RWPE1 (cell line): ENCODE measurements at regions not wholly inside any gene's neighbourhood (a gene's known extent, or its start where the extent isn't known, plus 50 kb on each side); places are given as distances from the start of the nearest gene placed in this dataset.

ENCODE experiments used
- CTCF ChIA-PET: fragments of 350-600 bp; sonication (Branson Sonifier 250); formaldehyde crosslinking; extraction: SDS; loops from one replicate; lab custom pipeline; 2021; lab: Yijun Ruan, JAX
- POLR2A ChIA-PET: fragments of 400-600 bp; formaldehyde crosslinking; extraction: SDS; loops from one replicate; lab custom pipeline; 2020; ENCODE audit warnings: antibody characterized with exemption; ENCODE audit not compliant: low non-redundant PET; lab: Yijun Ruan, JAX
- DNase-seq: peaks from one replicate; pipeline ENCODE4 v3.0.0; 2012; ENCODE audit warnings: low spot score
- H3K27ac ChIP-seq: fragments of 450-650 bp; 2 replicates; pipeline ENCODE4 v1.5.1; 2017
- CTCF ChIP-seq: fragments of 450-650 bp; conservative IDR thresholded peaks from 2 replicates; pipeline ENCODE4 v1.5.1; 2017; ENCODE audit warnings: low read depth, mild to moderate bottlenecking

- POLR2A ChIA-PET: no interaction called here
- CTCF ChIA-PET: no interaction called here
- TF ChIP-seq CTCF: no peak
- DNase-seq: no peak
- no peak overlapping the region for H3K27ac ChIP-seq
These were observed 311.9 kb upstream of the JARID2 start for GRCh38 chr6:14934013-14934412.

DNA sequence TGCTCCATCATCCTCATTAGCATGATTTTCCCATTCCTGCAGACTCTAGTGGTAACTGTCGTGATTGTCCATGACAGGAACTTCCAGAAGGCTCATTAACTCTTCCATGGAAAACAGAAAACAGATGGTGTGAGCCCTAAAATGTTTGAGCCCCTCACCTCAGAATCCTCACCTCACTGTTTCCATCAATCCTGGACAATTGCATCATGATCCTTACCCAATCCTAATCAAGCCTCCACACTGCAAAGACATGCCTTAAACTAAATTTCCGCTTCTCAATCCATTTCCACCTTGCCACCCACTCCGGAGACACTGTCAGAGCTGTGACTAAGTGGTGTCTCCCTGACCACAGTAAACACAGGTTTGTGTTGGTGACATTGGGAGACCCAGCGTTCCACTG, 311.0 kb upstream of the JARID2 start:
- ChIA-PET CTCF (no interaction called here), POLR2A (no interaction called here)
- TF ChIP-seq CTCF: no peak
- no peak overlapping the region for H3K27ac ChIP-seq
- no peak for DNase-seq

GRCh38 chr6:14936861-14937260, 309.0 kb upstream of the JARID2 start:
- CTCF ChIA-PET: interaction anchor here (0.6 kb wide), 1 partner anchor 725 kb away, joined by 5 read pairs; no protein-coding TSS in a partner anchor
- POLR2A ChIA-PET: no interaction called here
- no peak overlapping the region for H3K27ac ChIP-seq
- TF ChIP-seq CTCF: no peak
- no peak for DNase-seq

DNA sequence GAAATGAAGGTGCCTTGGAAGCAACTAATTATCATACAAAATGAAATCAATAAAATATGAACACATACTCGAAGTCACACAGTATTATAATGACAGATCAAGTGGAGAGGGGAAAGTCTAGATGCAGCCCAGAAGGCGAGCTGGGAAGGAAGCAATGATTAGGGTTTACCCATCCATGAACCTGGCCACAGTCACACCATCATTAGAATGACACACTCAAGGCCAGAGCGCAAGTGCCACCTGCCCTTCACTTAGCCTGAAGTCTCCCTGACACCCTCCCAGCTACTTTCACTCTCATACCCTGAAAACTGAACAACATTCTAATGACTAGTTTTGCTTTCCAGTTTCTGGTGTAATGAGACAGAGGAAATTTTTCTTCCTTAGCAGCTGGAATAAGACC, 302.8 kb upstream of the JARID2 start:
- ChIA-PET CTCF (interaction anchor here (0.7 kb wide), 1 partner anchor 23 kb away, joined by 3 read pairs; no protein-coding TSS in a partner anchor), POLR2A (no interaction called here)
- H3K27ac ChIP-seq: no peak overlapping the region
- no peak for TF ChIP-seq CTCF
- no peak for DNase-seq

- no peak for TF ChIP-seq CTCF
These were observed 301.3 kb upstream of the JARID2 start for GRCh38 chr6:14944593-14944992.

DNA sequence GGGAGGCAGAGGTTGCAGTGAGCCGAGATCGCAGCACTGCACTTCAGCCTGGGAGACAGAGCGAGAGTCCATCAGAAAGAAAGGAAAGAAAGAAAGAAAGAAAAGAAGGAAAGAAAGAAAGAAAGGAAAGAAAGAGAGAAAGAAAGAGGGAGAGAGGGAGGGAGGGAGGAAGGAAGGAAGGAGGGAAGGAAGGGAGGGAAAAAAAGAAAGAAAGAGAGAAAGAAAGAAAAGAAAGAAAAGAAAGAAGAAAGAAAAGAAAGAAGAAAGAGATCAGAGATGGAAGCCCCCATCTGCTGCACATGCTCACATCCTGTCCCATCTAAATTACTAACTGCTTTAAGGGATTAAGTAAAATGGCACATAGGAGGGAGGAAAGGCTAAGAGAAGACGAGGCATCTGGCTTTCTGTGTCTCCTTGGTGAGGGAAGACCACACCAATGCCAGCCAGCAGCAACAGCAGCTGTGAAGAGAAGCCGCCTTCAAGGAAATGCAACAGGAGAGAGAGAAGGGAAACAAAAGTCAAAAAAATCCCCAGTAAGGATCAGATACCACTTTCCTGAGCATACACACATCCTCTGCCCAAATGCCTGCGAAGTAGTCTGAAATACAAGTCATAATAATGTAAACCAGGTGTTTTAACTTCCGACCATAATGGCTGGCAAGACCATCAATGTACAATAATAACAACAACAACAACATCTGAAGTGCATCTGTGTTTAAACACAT, 300.2 kb upstream of the JARID2 start:
- POLR2A ChIA-PET: no interaction called here
- no peak for DNase-seq
- CTCF ChIA-PET: no interaction called here
- H3K27ac ChIP-seq: no peak overlapping the region
- TF ChIP-seq CTCF: no peak

More at GRCh38 chr6:14944593-14944992, 301.3 kb upstream of the JARID2 start:
- ChIA-PET POLR2A (no interaction called here), CTCF (no interaction called here)
- no peak overlapping the region for H3K27ac ChIP-seq
- DNase-seq: peak; percentile 27
